HG02870 (cell line): ENCODE measurements at regions not wholly inside any gene's neighbourhood (a gene's known extent, or its start where the extent isn't known, plus 50 kb on each side); places are given as distances from the start of the nearest gene placed in this dataset.

Experiments used
- ATAC-seq: cut with Tn5 transposase; IDR thresholded peaks from one replicate; pipeline ENCODE4 v1.9.1; 2021; ENCODE audit warnings: mild to moderate bottlenecking, moderate library complexity; ENCODE audit not compliant: unreplicated experiment

GRCh38 chr18:56383349-56383748, 255.0 kb downstream of the TXNL1 start:
- ATAC-seq = no peak

GRCh38 chr18:56382541-56382940, 255.9 kb downstream of the TXNL1 start:
- ATAC-seq = no peak

GRCh38 chr18:56381196-56381595, 257.2 kb downstream of the TXNL1 start:
- no peak for ATAC-seq

GRCh38 chr18:56380685-56381084, 257.7 kb downstream of the TXNL1 start:
- ATAC-seq = no peak

GRCh38 chr18:56379256-56379655, 259.1 kb downstream of the TXNL1 start:
- ATAC-seq = no peak

GRCh38 chr18:56377231-56377630, 261.2 kb downstream of the TXNL1 start:
- no peak for ATAC-seq

- no peak for ATAC-seq
Measured at GRCh38 chr18:56374007-56374655, 264.3 kb downstream of the TXNL1 start.

GRCh38 chr18:56373601-56374000, 264.8 kb downstream of the TXNL1 start:
- ATAC-seq = no peak

- ATAC-seq = no peak
Measured at GRCh38 chr18:56368066-56368465, 270.3 kb downstream of the TXNL1 start.

GRCh38 chr18:56358608-56359280, 279.6 kb downstream of the TXNL1 start:
- no peak for ATAC-seq

- ATAC-seq = no peak
Measured at GRCh38 chr18:56353663-56354260, 284.6 kb downstream of the TXNL1 start.

GRCh38 chr18:56351911-56352500, 286.4 kb downstream of the TXNL1 start:
- no peak for ATAC-seq

GRCh38 chr18:56337507-56337906, 300.9 kb downstream of the TXNL1 start:
- ATAC-seq = no peak

GRCh38 chr18:56333839-56334238, 304.6 kb downstream of the TXNL1 start:
- no peak for ATAC-seq

- ATAC-seq = no peak
Measured at GRCh38 chr18:56333146-56333545, 305.2 kb downstream of the TXNL1 start.

GRCh38 chr18:56332371-56332770, 306.0 kb downstream of the TXNL1 start:
- no peak for ATAC-seq

- ATAC-seq = no peak
Measured at GRCh38 chr18:56330366-56331110, 307.9 kb downstream of the TXNL1 start.

- no peak for ATAC-seq
Measured at GRCh38 chr18:56329536-56329935, 308.9 kb downstream of the TXNL1 start.

GRCh38 chr18:56327191-56327885, 311.1 kb downstream of the TXNL1 start:
- ATAC-seq = no peak

- no peak for ATAC-seq
Measured at GRCh38 chr18:56326336-56327072, 311.9 kb downstream of the TXNL1 start.
